H9 (cell line): ENCODE measurements at regions not wholly inside any gene's neighbourhood (a gene's known extent, or its start where the extent isn't known, plus 50 kb on each side); places are given as distances from the start of the nearest gene placed in this dataset.
"Not testable (repeated sequence)": the region's sequence is repeated elsewhere in the genome, so short reads cannot be mapped to it uniquely, and the experiment has no call there.

Experiments
- DNase-seq: peaks from one replicate; pipeline ENCODE4 v3.0.0-alpha.2; 2017
- H2AFZ ChIP-seq: one replicate; pipeline ENCODE4 v1.6.1; 2013; ENCODE audit warnings: mild to moderate bottlenecking, low read length, control low read depth, moderate library complexity
- H2AK5ac ChIP-seq: 2 replicates; pipeline ENCODE4 v1.6.1; 2013; ENCODE audit warnings: low read length, control low read depth, mixed read lengths; ENCODE audit not compliant: insufficient read length
- H2BK120ac ChIP-seq: one replicate; pipeline ENCODE4 v1.6.1; 2013; ENCODE audit warnings: low read depth, mild to moderate bottlenecking, low read length, control low read depth, inconsistent platforms; ENCODE audit not compliant: poor library complexity, severe bottlenecking
- H2BK12ac ChIP-seq: 2 replicates; pipeline ENCODE4 v1.6.1; 2013; ENCODE audit warnings: low read length, control low read depth, mixed read lengths, low read depth; ENCODE audit not compliant: insufficient read length
- H2BK15ac ChIP-seq: 2 replicates; pipeline ENCODE4 v1.6.1; 2013; ENCODE audit warnings: low read depth, low read length, control low read depth
- H2BK20ac ChIP-seq: one replicate; pipeline ENCODE4 v1.6.1; 2013; ENCODE audit warnings: low read depth, mild to moderate bottlenecking, low read length, control low read depth, inconsistent platforms; ENCODE audit not compliant: poor library complexity, severe bottlenecking
- H2BK5ac ChIP-seq: 2 replicates; pipeline ENCODE4 v1.6.1; 2013; ENCODE audit warnings: low read length, control low read depth, mixed read lengths; ENCODE audit not compliant: insufficient read length
- H3K14ac ChIP-seq: 2 replicates; pipeline ENCODE4 v1.6.1; 2013; ENCODE audit warnings: low read length, control low read depth; ENCODE audit not compliant: insufficient read depth
- H3K18ac ChIP-seq: 2 replicates; pipeline ENCODE4 v1.6.1; 2013; ENCODE audit warnings: low read depth, mild to moderate bottlenecking, mixed read lengths, low read length, control low read depth; ENCODE audit not compliant: insufficient read length
- H3K23ac ChIP-seq: 2 replicates; pipeline ENCODE4 v1.6.1; 2013; ENCODE audit warnings: low read length, control low read depth, mixed read lengths, low read depth; ENCODE audit not compliant: insufficient read length
- H3K23me2 ChIP-seq: 2 replicates; pipeline ENCODE4 v1.6.1; 2013; ENCODE audit warnings: low read depth, mild to moderate bottlenecking, mixed read lengths, low read length, control low read depth; ENCODE audit not compliant: insufficient read length, poor library complexity, severe bottlenecking
- H3K27ac ChIP-seq: 2 replicates; pipeline ENCODE4 v1.5.1; 2013; ENCODE audit warnings: low read length, control low read depth, mixed read lengths, low read depth; ENCODE audit not compliant: insufficient read length
- H3K27me3 ChIP-seq: 2 replicates; pipeline ENCODE4 v1.6.1; 2013; ENCODE audit warnings: low read length, control low read depth, inconsistent platforms; ENCODE audit not compliant: insufficient read depth
- H3K4ac ChIP-seq: 2 replicates; pipeline ENCODE4 v1.6.1; 2013; ENCODE audit warnings: low read depth, mild to moderate bottlenecking, control low read depth, inconsistent platforms, low read length, moderate library complexity
- H3K4me1 ChIP-seq: 2 replicates; pipeline ENCODE4 v1.6.1; 2013; ENCODE audit warnings: low read length, control low read depth, inconsistent platforms; ENCODE audit not compliant: insufficient read depth
- H3K4me2 ChIP-seq: 2 replicates; pipeline ENCODE4 v1.6.1; 2013; ENCODE audit warnings: low read length, control low read depth, mixed read lengths; ENCODE audit not compliant: insufficient read length, insufficient read depth
- H3K56ac ChIP-seq: 2 replicates; pipeline ENCODE4 v1.6.1; 2013; ENCODE audit warnings: low read depth, mild to moderate bottlenecking, mixed read lengths, low read length, control low read depth; ENCODE audit not compliant: insufficient read length
- H3K79me1 ChIP-seq: 2 replicates; pipeline ENCODE4 v1.6.1; 2013; ENCODE audit warnings: low read depth, mild to moderate bottlenecking, moderate library complexity, low read length, control low read depth, inconsistent platforms; ENCODE audit not compliant: insufficient read depth, poor library complexity, severe bottlenecking
- H3K79me2 ChIP-seq: 2 replicates; pipeline ENCODE4 v1.6.1; 2013; ENCODE audit warnings: low read length, control low read depth, inconsistent platforms; ENCODE audit not compliant: insufficient read depth
- H3K9ac ChIP-seq: 2 replicates; pipeline ENCODE4 v1.6.1; 2013; ENCODE audit warnings: low read length, control low read depth, mixed read lengths; ENCODE audit not compliant: insufficient read length; ENCODE audit errors: extremely low read depth
- H3K9me3 ChIP-seq: one replicate; pipeline ENCODE4 v1.6.1; 2013; ENCODE audit warnings: low read depth, low read length, inconsistent platforms; ENCODE audit not compliant: control insufficient read depth
- H3T11ph ChIP-seq: one replicate; pipeline ENCODE4 v1.6.1; 2013; ENCODE audit warnings: mild to moderate bottlenecking, low read length, control low read depth, inconsistent platforms
- H4K20me1 ChIP-seq: one replicate; pipeline ENCODE4 v1.6.1; 2013; ENCODE audit not compliant: control insufficient read depth, insufficient read length, insufficient read depth
- H4K5ac ChIP-seq: 2 replicates; pipeline ENCODE4 v1.6.1; 2013; ENCODE audit warnings: low read depth, mild to moderate bottlenecking, mixed read lengths, low read length, control low read depth; ENCODE audit not compliant: insufficient read length
- H4K8ac ChIP-seq: replicated peaks from 2 replicates; pipeline ENCODE4 v1.6.1; 2013; ENCODE audit warnings: low read length, control low read depth, mixed read lengths, low read depth; ENCODE audit not compliant: insufficient read length
- H4K91ac ChIP-seq: 2 replicates; pipeline ENCODE4 v1.6.1; 2013; ENCODE audit warnings: low read depth, mild to moderate bottlenecking, moderate library complexity, mixed read lengths, low read length, control low read depth; ENCODE audit not compliant: insufficient read length
- H3K27ac Mint-ChIP-seq, 3 experiments: 2 replicates in 2 of 3; 3 replicates in 1 of 3; pipeline ENCODE4 v1.8.0; 2020 to 2021; ENCODE audit warnings: mixed read lengths in 3 of 3, mild to moderate bottlenecking in 1 of 3, moderate library complexity in 1 of 3
- H3K27me3 Mint-ChIP-seq: 2 replicates; pipeline ENCODE4 v1.8.0; 2021; ENCODE audit warnings: low read depth, mild to moderate bottlenecking, moderate library complexity, mixed read lengths
- H3K36me3 Mint-ChIP-seq, 3 experiments: 2 replicates in 2 of 3; 3 replicates in 1 of 3; pipeline ENCODE4 v1.8.0; 2020 to 2021; ENCODE audit warnings: low read depth in 3 of 3, mixed read lengths in 3 of 3; ENCODE audit not compliant: insufficient read depth in 1 of 3
- H3K4me1 Mint-ChIP-seq, 2 experiments: 2 replicates each; pipeline ENCODE4 v1.8.0; 2020; ENCODE audit warnings: mixed read lengths in 2 of 2
- H3K4me3 Mint-ChIP-seq, 2 experiments: 2 replicates in 1 of 2; 3 replicates in 1 of 2; pipeline ENCODE4 v1.8.0; 2020 to 2021; ENCODE audit warnings: mild to moderate bottlenecking in 2 of 2, mixed read lengths in 2 of 2, moderate library complexity in 1 of 2
- H3K9me3 Mint-ChIP-seq, 2 experiments: 2 replicates in 1 of 2; 3 replicates in 1 of 2; pipeline ENCODE4 v1.8.0; 2020; ENCODE audit warnings: mild to moderate bottlenecking in 2 of 2, mixed read lengths in 2 of 2, moderate library complexity in 1 of 2
- WGBS: extraction: QIAGEN DNeasy Blood & Tissue Kit; methylation state at CpG from one replicate; pipeline ENCODE4 v1.1.7; 2013; ENCODE audit warnings: missing lambda C conversion rate, low lambda C conversion rate, mixed read lengths; ENCODE audit not compliant: insufficient read length; ENCODE audit errors: extremely low coverage; 5-methylcytosine and 5-hydroxymethylcytosine counted together

- not testable (repeated sequence) for H3K4me2 ChIP-seq, H2BK12ac ChIP-seq, H2BK120ac ChIP-seq, H2AK5ac ChIP-seq, H3K4me3 Mint-ChIP-seq, DNase-seq, H3K27me3 ChIP-seq, H4K91ac ChIP-seq, H3K9me3 ChIP-seq, H2BK15ac ChIP-seq, H2BK20ac ChIP-seq, H3K9ac ChIP-seq, H3K27me3 Mint-ChIP-seq, H3K23me2 ChIP-seq, H3K14ac ChIP-seq, H3K23ac ChIP-seq, H3K18ac ChIP-seq, H3K4me1 ChIP-seq, H3K9me3 Mint-ChIP-seq, H3K36me3 Mint-ChIP-seq, H3K79me1 ChIP-seq, H3K4ac ChIP-seq, H3K4me1 Mint-ChIP-seq, H3K56ac ChIP-seq, H4K20me1 ChIP-seq, H3K79me2 ChIP-seq, H3T11ph ChIP-seq, H2BK5ac ChIP-seq, H4K8ac ChIP-seq, H3K27ac Mint-ChIP-seq, H2AFZ ChIP-seq, H3K27ac ChIP-seq, H4K5ac ChIP-seq
- WGBS, result no CpG with 5 or more reads among the region's 5 CpGs
Observed at GRCh38 chr4:102397056-102397455, 51.8 kb upstream of the SLC39A8 start.
